Peyer's patch (tissue), 4 donors: ENCODE measurements at regions not wholly inside any gene's neighbourhood (a gene's known extent, or its start where the extent isn't known, plus 50 kb on each side); places are given as distances from the start of the nearest gene placed in this dataset.

Source experiments
- CTCF ChIP-seq, 6 experiments: fragments of 450-650 bp in 4 of 6; fragments of 200-600 bp in 2 of 6; sonication (generic) in 1 of 6; IDR thresholded peaks; one replicate each; pipeline ENCODE4 v1.5.1; 2017 to 2019; ENCODE audit warnings: antibody characterized with exemption in 6 of 6, mild to moderate bottlenecking in 3 of 6, moderate library complexity in 1 of 6
- POLR2A ChIP-seq, 2 donors: fragments of 450-650 bp; IDR thresholded peaks; one replicate each; pipeline ENCODE4 v1.5.1; 2017; ENCODE audit warnings: antibody characterized with exemption in 2 of 2, mild to moderate bottlenecking in 2 of 2, moderate library complexity in 2 of 2

GRCh38 chr12:89251342-89252271 lies 100.7 kb downstream of the DUSP6 start:
- no peak for TF ChIP-seq CTCF (IDR thresholded peaks at IDR 0.05)
- no peak for TF ChIP-seq POLR2A (IDR thresholded peaks at IDR 0.05)
